GM21381 (cell line): ENCODE measurements at regions not wholly inside any gene's neighbourhood (a gene's known extent, or its start where the extent isn't known, plus 50 kb on each side); places are given as distances from the start of the nearest gene placed in this dataset.

Experiments
- ATAC-seq: cut with Tn5 transposase; IDR thresholded peaks from one replicate; pipeline ENCODE4 v1.9.1; 2021; ENCODE audit warnings: mild to moderate bottlenecking, moderate library complexity; ENCODE audit not compliant: unreplicated experiment

DNA sequence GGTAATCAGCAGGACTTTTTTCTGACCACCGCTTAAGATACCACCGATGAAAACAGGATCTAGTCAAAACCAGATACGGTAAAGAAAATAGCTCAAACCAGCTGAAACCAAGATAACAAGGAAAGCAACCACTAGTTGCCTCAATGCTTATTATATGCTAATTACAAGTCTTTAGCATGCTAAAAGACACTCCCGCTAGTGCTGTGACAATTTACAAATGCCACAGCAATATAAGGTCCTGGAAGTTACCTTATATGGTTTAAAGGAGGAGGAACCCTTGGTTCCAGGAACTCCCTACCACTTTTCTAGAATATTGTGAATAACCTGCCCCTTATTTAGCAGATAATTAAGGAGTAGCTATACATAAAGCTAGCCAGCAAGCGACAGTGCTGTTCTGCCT, 976.4 kb upstream of the SEL1L start:
- ATAC-seq: no peak

DNA sequence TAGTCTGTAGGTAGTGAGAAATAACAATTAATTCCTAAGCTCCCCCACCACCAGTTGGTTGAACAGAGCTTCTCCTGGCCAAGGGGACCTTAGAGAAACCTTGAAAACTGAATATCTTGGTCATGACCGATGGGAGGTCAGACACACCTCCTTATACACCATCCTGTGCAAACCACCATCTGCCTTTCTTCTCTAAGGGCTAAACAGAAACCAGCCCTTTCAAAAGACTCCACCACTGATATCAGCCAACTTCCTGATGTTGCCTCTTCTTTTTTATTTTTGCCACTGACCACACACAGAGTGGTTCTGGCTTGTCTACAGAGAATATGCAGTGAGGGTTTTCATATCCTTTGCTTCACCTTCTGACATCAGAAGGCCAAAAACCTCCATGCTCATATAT, 977.7 kb upstream of the SEL1L start:
- no peak for ATAC-seq

DNA sequence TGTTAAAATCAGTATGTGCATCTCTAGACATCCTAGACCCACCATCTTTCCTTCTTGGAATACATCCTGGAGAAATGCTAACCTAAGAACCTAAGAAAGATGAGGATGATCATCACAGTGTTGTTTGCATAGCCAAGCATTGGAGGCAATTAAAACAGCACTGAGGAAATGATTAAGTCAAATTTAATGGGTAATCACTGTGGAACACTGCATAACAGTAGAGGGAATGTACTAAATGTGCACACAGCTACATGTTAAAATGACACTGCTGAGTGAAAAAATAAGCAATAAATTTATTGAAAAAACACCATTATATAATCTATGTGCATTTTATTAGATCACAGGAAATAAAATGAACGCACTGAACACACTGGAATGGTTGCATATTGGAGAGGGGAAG, 987.1 kb upstream of the SEL1L start:
- no peak for ATAC-seq

DNA sequence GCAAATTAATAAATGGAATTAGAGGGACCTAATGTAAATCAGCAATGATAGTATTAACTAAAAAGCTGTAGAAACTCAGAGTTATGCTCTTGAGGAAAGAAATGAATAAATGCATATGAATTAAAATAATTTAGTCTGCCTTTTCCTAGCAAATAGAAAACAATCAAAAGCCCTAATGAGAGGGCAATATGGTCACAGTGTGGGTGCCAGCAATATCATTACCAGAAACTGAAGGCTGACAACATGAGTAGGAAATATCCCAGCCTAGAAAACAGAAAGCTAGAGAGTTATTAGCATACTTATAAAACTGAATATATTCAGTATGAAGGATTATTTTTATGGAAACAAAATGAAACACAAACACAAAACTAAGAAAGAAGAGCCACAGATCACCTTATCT, 987.5 kb upstream of the SEL1L start:
- no peak for ATAC-seq

DNA sequence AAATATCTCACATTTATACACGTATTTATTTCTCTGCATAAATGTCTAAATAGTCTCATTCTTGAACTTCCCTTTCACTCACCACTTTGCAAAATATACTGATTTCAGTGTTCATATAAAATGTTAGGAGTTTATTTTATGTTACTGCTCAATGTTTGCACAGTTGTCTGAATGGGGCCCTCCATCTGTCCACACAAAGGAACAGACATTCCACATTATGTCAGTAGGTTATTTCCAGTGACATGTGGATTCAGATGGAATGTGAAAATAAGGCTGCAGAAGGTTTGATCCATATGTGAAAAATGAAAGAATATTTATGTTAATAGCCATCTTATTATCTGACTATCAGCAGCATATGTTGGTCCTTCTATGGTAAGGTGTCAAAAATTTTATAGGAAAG, 994.4 kb upstream of the SEL1L start:
- no peak for ATAC-seq

DNA sequence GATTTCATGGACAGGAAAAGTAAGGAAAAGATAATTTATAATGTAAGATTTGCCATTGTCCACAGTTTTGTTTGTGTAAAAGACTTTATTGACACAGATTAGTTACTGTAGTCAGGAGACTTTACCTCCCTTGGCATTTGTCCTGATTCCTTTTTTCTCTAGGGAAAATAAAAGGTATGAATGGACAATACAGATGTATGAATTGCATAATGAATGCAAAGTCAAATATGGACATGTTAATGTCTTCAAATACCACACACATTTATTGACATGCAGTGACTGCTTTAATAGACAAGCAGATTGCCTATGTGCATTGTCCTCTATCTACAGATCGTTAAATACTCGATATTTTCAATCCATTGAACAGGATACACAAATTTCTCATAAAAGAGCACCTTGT, 999.7 kb upstream of the SEL1L start:
- ATAC-seq: no peak

DNA sequence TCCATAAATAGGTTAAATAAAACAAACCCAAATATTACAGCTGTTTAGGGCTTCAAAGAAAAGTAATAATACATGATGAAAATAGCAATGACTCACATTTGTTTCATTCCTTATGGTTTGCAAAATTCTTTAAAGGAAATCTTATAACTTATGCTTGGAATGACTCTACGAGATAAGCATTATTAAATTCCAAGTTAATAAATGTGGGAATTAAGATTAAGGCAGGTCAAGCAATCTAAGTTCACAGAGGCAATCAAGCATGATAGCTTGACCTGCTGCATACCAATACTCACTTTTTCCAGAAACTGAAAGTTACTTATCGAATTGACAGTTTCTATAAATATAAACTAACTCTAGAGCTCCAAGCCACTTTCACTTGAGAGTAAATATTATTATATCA, 1002.9 kb upstream of the SEL1L start:
- no peak for ATAC-seq

DNA sequence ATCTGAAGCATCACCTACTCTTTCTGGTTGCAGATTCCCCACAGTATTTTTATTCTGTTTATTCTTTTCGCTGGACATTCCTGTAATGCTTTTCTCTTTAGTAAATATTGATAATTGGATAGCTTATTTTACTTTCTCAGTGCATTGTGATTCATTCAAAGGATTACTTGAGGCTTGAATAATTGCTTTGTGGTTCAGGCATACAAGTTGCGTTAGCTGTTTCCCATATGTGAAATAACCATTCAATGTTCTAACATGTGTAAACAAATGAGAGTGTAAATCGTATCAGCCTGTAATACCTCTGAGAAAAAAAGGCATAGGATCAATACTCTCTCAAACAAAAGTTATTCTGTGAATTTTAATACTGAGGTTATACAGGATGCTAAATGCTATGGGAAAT, 1004.2 kb upstream of the SEL1L start:
- no peak for ATAC-seq

DNA sequence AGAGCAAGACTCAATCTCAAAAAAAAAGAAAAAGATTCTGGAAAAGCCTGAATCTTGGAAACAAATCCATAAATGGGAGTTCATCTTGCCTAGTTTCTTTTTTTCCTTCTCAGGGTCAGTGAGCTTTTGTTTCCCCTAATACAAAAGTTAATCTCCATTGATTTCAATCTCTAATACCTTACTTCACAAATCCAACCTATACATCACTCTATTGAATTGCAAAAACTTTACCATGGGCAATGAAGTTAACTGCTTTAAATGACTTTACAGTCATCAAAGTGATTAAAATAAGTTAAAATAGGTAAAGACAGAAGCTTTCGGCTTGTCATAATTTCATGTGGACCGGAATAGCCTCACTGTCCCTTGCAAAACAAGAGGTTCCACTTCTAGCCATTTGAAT, 1012.7 kb upstream of the SEL1L start:
- ATAC-seq: no peak

DNA sequence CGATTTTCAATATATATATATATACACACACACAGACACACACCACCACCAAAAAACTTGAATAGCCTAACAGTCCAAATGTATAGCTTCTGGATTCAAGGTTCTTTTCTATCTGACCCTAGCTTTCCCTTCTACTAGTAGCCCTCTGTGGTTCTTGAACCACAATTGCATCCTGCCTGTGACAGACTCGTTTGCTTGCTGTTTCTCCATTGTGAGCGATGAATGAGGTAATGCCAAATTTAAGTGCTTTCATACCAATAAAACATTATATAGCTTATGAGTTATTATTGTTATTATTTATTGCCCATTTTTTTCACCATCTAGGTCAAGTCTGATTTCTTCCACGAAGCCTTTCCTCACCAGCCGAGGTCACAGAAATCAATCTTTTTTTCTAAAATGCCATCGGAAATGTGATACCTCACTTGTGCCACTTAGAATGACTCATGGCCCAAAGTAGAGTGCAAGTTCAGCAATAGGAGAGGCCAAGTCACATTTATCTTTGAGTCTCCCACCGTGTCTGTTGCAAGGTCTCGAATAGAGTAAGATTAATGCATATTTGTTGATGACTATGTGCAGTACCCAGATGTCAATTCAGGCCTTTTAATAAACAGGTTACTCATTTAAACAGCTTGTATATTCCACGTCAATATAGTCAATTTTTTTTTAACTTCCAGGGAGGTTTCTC, 1015.8 kb upstream of the SEL1L start:
- no peak for ATAC-seq

DNA sequence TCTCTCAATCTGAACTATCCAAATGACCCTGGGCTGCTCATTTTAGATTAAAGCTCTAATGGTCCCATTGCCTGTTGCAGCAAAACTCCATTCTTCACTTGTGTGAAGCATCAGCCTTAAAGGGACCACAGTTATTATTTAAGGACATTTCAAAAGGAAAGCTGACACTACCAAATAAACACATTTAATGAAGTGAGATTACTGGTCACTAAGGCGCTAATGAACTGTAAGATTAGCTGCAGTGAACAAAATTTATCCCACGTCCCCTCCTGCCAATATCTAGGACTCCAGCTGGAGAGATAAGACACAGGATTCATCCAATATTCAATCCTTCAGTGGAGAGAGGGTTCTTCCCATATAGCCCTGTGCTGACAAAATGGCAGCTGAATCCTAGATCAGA, 1029.2 kb upstream of the SEL1L start:
- ATAC-seq: no peak

DNA sequence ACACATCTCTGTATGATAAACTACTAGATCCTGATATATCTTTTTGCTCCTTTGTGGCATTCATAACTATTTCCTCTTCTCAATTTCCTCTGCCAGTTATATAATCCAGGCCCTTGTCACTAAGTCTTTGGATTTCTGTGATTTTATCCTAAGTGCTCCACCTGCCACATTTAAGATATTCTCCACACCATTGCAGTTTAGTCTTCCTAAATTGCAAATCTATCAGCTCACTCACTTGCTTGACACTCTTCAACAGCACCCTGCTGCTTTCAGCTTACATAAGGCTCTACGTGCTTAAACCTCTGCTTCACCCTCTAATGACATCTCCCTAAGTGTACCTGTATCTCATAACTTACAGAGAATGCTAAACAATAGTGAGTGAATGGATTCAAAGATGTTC, 1032.2 kb upstream of the SEL1L start:
- no peak for ATAC-seq

DNA sequence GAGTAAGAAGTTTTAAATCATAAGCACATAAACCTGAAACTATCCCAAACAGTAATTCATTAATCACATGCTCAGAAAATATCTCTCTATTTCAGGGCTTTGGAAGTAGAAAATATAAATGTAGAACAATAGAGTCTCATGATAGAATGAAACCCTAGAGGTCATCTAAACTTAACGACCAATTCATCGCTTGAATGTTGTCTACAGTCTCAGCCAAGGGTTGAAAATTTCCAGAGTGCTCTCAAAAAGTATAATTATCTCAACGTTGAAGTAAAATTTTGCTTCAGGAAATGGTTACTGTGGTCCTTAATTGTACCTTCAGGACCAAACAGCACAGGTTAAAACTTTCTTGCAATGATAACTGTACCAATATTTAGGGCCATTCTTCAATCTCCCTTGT, 1053.6 kb upstream of the SEL1L start:
- no peak for ATAC-seq

DNA sequence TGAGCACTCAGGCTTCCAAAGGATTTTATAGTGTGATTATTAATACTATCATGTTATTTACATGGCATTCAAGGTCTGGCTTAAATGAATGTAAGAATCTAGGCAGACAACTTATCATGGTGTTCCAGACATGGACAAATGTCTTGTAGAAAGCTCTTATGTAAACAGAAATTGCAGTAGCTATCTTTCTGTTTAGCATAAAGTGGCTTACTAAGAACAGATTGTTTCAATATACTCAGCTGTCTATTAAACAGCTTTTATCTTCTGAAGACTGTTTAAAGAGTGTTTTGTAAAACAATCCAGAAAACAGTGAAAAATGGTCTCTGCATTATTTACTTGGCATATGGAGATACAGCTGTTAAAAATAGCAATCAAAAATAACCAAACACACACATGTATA, 1061.8 kb upstream of the SEL1L start:
- ATAC-seq: no peak

DNA sequence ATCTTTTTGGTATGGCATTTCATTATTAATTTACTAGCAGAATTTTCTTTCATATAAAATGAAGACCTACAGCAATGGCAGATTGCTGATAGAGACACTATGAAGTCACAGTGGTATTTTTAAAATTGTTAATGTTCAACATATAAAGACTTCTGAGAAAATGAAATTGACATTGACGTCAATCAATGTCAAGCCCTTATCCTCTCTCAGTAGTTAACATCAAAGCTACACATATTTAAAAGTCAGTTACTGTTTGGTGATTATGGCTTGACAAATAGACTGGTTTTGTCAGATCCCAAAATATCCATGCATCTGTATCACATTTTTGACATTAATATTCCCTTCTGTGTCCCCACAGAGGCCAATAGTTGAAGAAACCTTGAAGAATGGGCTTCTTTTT, 1069.1 kb upstream of the SEL1L start:
- ATAC-seq: no peak

DNA sequence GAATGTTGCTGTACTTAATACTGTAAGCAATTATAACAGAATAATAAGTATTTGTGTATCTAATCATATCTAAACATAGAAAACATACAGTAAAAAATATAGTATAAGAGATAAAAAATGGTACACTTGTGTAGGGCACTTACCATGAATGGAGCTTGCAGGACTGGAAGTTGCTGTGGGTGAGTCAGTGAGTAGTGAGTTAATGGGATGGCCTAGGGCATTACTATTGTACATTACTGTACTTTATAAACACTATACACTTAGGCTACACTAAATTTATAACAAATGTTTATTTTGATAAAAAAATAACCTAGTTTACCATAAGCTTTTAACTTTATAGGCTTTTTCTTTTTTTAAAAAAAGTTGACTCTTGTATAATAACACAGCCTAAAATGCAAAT, 1071.2 kb upstream of the SEL1L start:
- no peak for ATAC-seq

DNA sequence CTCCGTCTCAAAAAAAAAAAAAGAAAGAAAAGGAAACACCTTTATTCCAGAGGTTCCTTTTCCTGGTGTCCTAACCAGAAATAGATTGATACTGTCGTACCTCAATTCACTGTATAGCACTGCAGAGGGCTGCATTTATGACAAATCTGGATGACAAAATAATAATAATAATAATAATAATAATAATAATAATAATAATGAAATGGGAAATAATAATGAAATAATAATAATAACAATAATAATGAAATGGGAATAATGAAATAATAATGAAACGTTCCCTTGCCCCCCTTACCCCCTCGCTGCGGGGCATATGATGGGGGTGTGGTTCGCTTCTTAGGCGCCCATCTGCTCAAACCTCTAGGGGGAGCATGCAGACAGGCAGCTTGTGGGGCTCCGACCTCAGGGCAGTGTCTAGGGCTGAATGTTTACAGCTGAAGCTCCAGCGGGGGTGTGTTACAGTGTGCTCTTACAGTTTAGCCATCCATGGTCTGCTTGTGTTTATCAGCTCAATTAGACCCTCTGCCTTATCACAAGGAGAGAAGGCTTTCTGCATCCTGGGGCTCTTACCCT, 1088.3 kb upstream of the SEL1L start:
- ATAC-seq: no peak

DNA sequence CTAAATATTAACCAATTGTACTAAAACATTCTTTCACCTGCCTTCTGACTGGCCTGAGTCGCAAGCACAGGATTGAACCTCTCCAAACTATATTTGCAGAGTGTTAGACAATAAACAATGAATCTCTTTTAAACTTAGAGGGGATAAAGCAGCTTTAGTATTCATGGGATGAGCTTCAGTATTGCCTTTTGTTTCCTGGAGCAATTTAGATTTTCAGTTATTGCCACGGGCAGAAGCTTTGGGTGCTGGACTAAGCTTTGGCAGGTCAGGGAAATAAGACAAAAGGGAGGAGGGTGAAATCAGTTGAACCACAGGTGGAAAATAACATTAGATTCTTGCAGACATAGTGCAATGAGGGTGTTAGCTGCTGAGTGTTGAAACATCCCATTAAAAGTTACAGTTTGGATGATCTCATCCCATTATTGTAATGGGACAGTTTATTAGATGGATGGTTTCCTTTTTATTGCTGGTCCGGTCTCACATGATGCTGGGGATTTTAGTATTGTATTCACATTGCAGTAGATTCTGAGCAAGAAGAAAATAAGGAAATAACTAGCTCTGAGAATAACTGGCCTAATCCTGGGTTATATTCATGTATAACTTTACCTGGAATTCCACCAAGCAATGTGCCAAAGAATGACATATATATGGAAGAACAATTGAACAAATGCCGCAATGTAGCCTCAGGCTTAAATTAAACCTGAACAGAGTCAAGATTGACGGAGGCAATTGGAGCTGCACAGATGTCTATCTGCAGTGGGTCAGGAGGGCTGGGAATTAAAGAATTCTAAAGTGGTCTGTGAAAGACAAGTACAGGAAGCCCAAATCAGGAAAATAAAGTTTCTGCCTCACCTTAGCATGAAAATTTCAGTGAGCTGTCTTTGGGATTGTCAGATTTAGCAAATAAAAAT, 1092.8 kb upstream of the SEL1L start:
- no peak for ATAC-seq

DNA sequence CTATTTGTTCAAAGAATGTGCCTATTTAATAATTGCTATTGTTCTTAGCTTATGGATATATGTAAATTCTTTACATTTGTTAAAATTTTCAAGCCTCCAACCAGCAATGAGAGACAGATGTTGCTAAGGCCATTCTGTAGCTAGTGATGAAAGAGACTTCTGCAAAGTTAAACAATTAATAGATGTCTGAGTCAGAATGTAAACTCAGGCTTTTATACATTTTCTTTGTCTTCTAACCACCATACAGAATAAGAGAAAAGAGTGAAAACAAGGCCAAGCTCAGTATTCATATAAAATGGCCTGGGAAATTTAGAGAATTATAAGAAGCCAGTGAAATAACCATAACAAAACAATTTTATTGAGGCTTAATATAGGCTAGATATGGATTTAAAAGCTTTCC, 1102.3 kb upstream of the SEL1L start:
- no peak for ATAC-seq

DNA sequence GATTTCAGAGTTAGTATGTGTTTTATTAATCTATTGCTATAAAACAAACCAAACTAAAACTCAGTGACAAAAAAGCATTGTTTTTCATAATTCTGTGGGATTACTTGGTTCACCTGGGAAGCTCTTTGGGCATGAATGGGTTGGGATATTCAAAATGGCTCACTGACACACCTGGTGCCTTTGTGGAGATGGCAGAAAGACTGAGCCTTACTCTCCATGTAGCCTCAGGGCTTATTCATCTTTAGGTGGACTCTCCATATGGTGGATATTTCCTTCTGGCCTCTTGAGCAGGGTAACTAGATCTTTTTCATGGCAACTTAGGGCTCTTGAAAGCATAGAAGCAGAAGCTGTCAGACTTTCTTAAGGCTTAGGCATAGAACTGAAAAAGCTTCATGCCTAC, 1102.8 kb upstream of the SEL1L start:
- no peak for ATAC-seq

DNA sequence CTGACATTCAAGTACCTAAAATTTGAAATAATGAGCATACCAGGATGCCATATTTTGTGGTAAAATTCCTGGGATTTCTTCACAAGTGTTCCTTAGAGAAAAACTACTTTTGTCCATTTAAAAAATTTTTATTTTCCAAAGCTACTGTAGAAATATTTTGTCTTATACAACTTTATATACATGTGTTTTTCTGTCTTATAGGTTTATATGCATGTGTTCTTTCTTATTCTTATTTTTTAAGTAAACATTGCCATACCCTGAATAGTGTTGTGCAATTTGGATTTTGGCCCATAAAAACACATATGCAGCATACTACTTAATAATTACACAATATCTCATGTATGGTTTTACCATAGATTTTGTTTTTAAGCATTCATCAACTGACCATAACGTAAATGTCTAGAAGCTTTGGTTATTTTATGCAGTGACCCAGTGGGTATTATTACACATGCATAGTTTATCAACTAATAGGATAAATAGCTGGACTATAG, 1107.4 kb upstream of the SEL1L start:
- no peak for ATAC-seq

DNA sequence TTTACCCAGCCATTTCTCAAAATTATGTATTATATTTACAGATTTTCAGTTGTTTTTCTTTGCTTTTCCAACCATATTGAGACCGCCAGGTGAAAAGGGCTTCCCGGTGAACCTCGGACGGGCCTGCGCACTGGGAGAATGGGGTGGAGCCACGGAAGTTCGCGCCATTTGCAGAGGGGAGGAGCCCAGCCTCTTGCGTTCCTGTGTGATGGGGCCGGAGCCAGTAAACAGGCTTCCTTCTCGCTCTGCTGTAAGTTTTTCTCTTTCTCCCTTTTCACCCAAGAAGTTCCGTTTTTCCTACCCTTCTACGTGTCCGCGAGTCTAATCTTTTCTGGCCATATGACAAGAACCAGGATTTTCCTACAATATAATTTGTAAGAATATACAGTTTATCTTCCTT, 1108.8 kb upstream of the SEL1L start:
- ATAC-seq: no peak
